Lower lobe of right lung (tissue), 2 donors: ENCODE measurements at regions not wholly inside any gene's neighbourhood (a gene's known extent, or its start where the extent isn't known, plus 50 kb on each side); places are given as distances from the start of the nearest gene placed in this dataset.

Source experiments
- ATAC-seq, 2 donors: fragments of 200-7000 bp; cut with Tn5 transposase; one replicate each; pipeline ENCODE4 v1.9.1; 2020 to 2022; ENCODE audit warnings: mild to moderate bottlenecking in 2 of 2, moderate library complexity in 2 of 2
- DNase-seq: peaks from one replicate; pipeline ENCODE4 v3.0.0-alpha.2; 2020
- H3K27ac ChIP-seq: fragments of 200-600 bp; one replicate; pipeline ENCODE4 v1.8.0; 2022
- H3K27me3 ChIP-seq: fragments of 200-600 bp; one replicate; pipeline ENCODE4 v1.8.0; 2022; ENCODE audit warnings: low read depth
- H3K36me3 ChIP-seq: fragments of 200-600 bp; one replicate; pipeline ENCODE4 v1.8.0; 2022; ENCODE audit warnings: mild to moderate bottlenecking
- H3K4me1 ChIP-seq: fragments of 200-600 bp; one replicate; pipeline ENCODE4 v1.8.0; 2022
- H3K4me3 ChIP-seq: fragments of 200-600 bp; one replicate; pipeline ENCODE4 v1.8.0; 2022; ENCODE audit warnings: mild to moderate bottlenecking
- H3K9me3 ChIP-seq: fragments of 200-600 bp; one replicate; pipeline ENCODE4 v1.8.0; 2022
- CTCF ChIP-seq: fragments of 200-600 bp; IDR thresholded peaks from one replicate; pipeline ENCODE4 v1.8.0; 2022; ENCODE audit warnings: antibody characterized with exemption, mild to moderate bottlenecking
- intact Hi-C: fragments of 100-400 bp; cut with DNase I; formaldehyde crosslinking; loops from one replicate; pipeline ENCODE4 v1.11.0; 2022
- donor health status: DM: no; HTN: yes; CAD: no; lungs with severe emphysema.

- Histone ChIP-seq H3K27ac (no peak overlapping the region), H3K36me3 (no peaks in the 10 kb centered on the region), H3K4me1 (no peaks in the 10 kb centered on the region), H3K27me3 (no peaks in the 10 kb centered on the region), H3K4me3 (no peak overlapping the region), H3K9me3 (no peaks in the 10 kb centered on the region)
- intact Hi-C loops = no loop called here
- ATAC-seq (no peak), DNase-seq (no peak)
- TF ChIP-seq CTCF = no peak
These were observed 397.3 kb downstream of the SOX11 start for GRCh38 chr2:6089474-6089873.

- Histone ChIP-seq H3K27ac (no peak overlapping the region), H3K4me1 (no peaks in the 10 kb centered on the region), H3K27me3 (no peaks in the 10 kb centered on the region), H3K4me3 (no peak overlapping the region), H3K36me3 (no peaks in the 10 kb centered on the region), H3K9me3 (no peaks in the 10 kb centered on the region)
- DNase-seq (no peak), ATAC-seq (no peak)
- no peak for TF ChIP-seq CTCF
- intact Hi-C loops = no loop called here
These were observed 411.2 kb downstream of the SOX11 start for GRCh38 chr2:6103372-6103771.

GRCh38 chr2:6103949-6104348 is 411.8 kb downstream of the SOX11 start:
- peak in 1 of 2 donors; percentile 21 for ATAC-seq
- H3K4me3 ChIP-seq = no peak overlapping the region
- no peaks in the 10 kb centered on the region for H3K4me1 ChIP-seq
- no peak for TF ChIP-seq CTCF
- DNase-seq = no peak
- intact Hi-C loops = no loop called here
- H3K9me3 ChIP-seq = no peaks in the 10 kb centered on the region
- no peaks in the 10 kb centered on the region for H3K36me3 ChIP-seq
- no peaks in the 10 kb centered on the region for H3K27me3 ChIP-seq
- H3K27ac ChIP-seq = no peak overlapping the region

GRCh38 chr2:6107290-6107689 is 415.1 kb downstream of the SOX11 start:
- ATAC-seq = no peak
- no peaks in the 10 kb centered on the region for H3K27me3 ChIP-seq
- H3K4me1 ChIP-seq = no peaks in the 10 kb centered on the region
- H3K4me3 ChIP-seq = no peak overlapping the region
- intact Hi-C loops = no loop called here
- H3K36me3 ChIP-seq = no peaks in the 10 kb centered on the region
- TF ChIP-seq CTCF = no peak
- no peak for DNase-seq
- H3K27ac ChIP-seq = no peak overlapping the region
- no peaks in the 10 kb centered on the region for H3K9me3 ChIP-seq

GRCh38 chr2:6109831-6110230 is 417.6 kb downstream of the SOX11 start:
- no peak overlapping the region for H3K27ac ChIP-seq
- intact Hi-C loops = no loop called here
- H3K4me3 ChIP-seq = no peak overlapping the region
- no peaks in the 10 kb centered on the region for H3K4me1 ChIP-seq
- no peaks in the 10 kb centered on the region for H3K9me3 ChIP-seq
- DNase-seq = no peak
- no peak for TF ChIP-seq CTCF
- no peaks in the 10 kb centered on the region for H3K36me3 ChIP-seq
- ATAC-seq = no peak
- no peaks in the 10 kb centered on the region for H3K27me3 ChIP-seq

GRCh38 chr2:6111781-6112261 is 419.6 kb downstream of the SOX11 start:
- intact Hi-C loops = no loop called here
- DNase-seq (no peak), ATAC-seq (no peak)
- H3K9me3 ChIP-seq = no peaks in the 10 kb centered on the region
- TF ChIP-seq CTCF = no peak
- H3K27me3 ChIP-seq = no peaks in the 10 kb centered on the region
- no peaks in the 10 kb centered on the region for H3K4me1 ChIP-seq
- no peak overlapping the region for H3K27ac ChIP-seq
- no peaks in the 10 kb centered on the region for H3K36me3 ChIP-seq
- H3K4me3 ChIP-seq = no peak overlapping the region
